ENCODE measurements at regions not wholly inside any gene's neighbourhood (a gene's known extent, or its start where the extent isn't known, plus 50 kb on each side); places are given as distances from the start of the nearest gene placed in this dataset.

- Histone ChIP-seq H3K27me3 (ENCODE audit: insufficient read depth, poor library complexity, severe bottlenecking) (no peaks in the 10 kb centered on the region), H3K4me1 (ENCODE audit: insufficient read depth, poor library complexity, severe bottlenecking) (peaks cover under 1% of the 10 kb centered on the region), H3K36me3 (ENCODE audit: low read depth) (no peaks in the 10 kb centered on the region), H3K9me3 (ENCODE audit: severe bottlenecking) (no peaks in the 10 kb centered on the region), H3K27ac (ENCODE audit: poor library complexity, severe bottlenecking) (no peak overlapping the region), H3K4me3 (ENCODE audit: severe bottlenecking) (no peak overlapping the region)
- ATAC-seq (ENCODE audit: low read depth) (no peak), DNase-seq (ENCODE audit: low spot score) (no peak)
- no peak for TF ChIP-seq CTCF (IDR thresholded peaks at IDR 0.05; ENCODE audit: poor library complexity, severe bottlenecking)
These were observed 65.5 kb upstream of the SLC45A1 start for GRCh38 chr1:8252266-8252951.

GRCh38 chr1:8251635-8252034 is 66.3 kb upstream of the SLC45A1 start:
- TF ChIP-seq CTCF (IDR thresholded peaks at IDR 0.05; ENCODE audit: poor library complexity, severe bottlenecking), result no peak
- H3K27me3 ChIP-seq (ENCODE audit: insufficient read depth, poor library complexity, severe bottlenecking), result no peaks in the 10 kb centered on the region

GRCh38 chr1:8249838-8250237 is 68.1 kb upstream of the SLC45A1 start:
- DNase-seq (ENCODE audit: low spot score) (no peak), ATAC-seq (ENCODE audit: low read depth) (no peak)
- no peak overlapping the region for H3K4me3 ChIP-seq (ENCODE audit: severe bottlenecking)
- H3K27me3 ChIP-seq (ENCODE audit: insufficient read depth, poor library complexity, severe bottlenecking), result no peaks in the 10 kb centered on the region
- H3K27ac ChIP-seq (ENCODE audit: poor library complexity, severe bottlenecking), result no peak overlapping the region
- no peak for TF ChIP-seq CTCF (IDR thresholded peaks at IDR 0.05; ENCODE audit: poor library complexity, severe bottlenecking)
- H3K36me3 ChIP-seq (ENCODE audit: low read depth), result no peaks in the 10 kb centered on the region
- H3K9me3 ChIP-seq (ENCODE audit: severe bottlenecking), result no peaks in the 10 kb centered on the region
- H3K4me1 ChIP-seq (ENCODE audit: insufficient read depth, poor library complexity, severe bottlenecking), result no peaks in the 10 kb centered on the region

More at GRCh38 chr1:8251635-8252034, 66.3 kb upstream of the SLC45A1 start:
- no peaks in the 10 kb centered on the region for H3K4me1 ChIP-seq (ENCODE audit: insufficient read depth, poor library complexity, severe bottlenecking)
- H3K27ac ChIP-seq (ENCODE audit: poor library complexity, severe bottlenecking), result no peak overlapping the region
- no peaks in the 10 kb centered on the region for H3K9me3 ChIP-seq (ENCODE audit: severe bottlenecking)
- H3K36me3 ChIP-seq (ENCODE audit: low read depth), result no peaks in the 10 kb centered on the region
- H3K4me3 ChIP-seq (ENCODE audit: severe bottlenecking), result no peak overlapping the region
- no peak for DNase-seq (ENCODE audit: low spot score)
- no peak for ATAC-seq (ENCODE audit: low read depth)

GRCh38 chr1:8247811-8248436 is 70.0 kb upstream of the SLC45A1 start:
- no peak for TF ChIP-seq CTCF (IDR thresholded peaks at IDR 0.05; ENCODE audit: poor library complexity, severe bottlenecking)
- H3K4me1 ChIP-seq (ENCODE audit: insufficient read depth, poor library complexity, severe bottlenecking), result no peaks in the 10 kb centered on the region
- no peak overlapping the region for H3K27ac ChIP-seq (ENCODE audit: poor library complexity, severe bottlenecking)
- H3K4me3 ChIP-seq (ENCODE audit: severe bottlenecking), result no peak overlapping the region
- H3K36me3 ChIP-seq (ENCODE audit: low read depth), result no peaks in the 10 kb centered on the region
- no peak for DNase-seq (ENCODE audit: low spot score)
- H3K9me3 ChIP-seq (ENCODE audit: severe bottlenecking), result no peaks in the 10 kb centered on the region
- no peak for ATAC-seq (ENCODE audit: low read depth)
- H3K27me3 ChIP-seq (ENCODE audit: insufficient read depth, poor library complexity, severe bottlenecking), result no peaks in the 10 kb centered on the region

- Histone ChIP-seq H3K27ac (ENCODE audit: poor library complexity, severe bottlenecking) (no peak overlapping the region), H3K9me3 (ENCODE audit: severe bottlenecking) (no peaks in the 10 kb centered on the region), H3K36me3 (ENCODE audit: low read depth) (no peaks in the 10 kb centered on the region), H3K4me1 (ENCODE audit: insufficient read depth, poor library complexity, severe bottlenecking) (peaks cover 2% of the 10 kb centered on the region), H3K4me3 (ENCODE audit: severe bottlenecking) (no peak overlapping the region), H3K27me3 (ENCODE audit: insufficient read depth, poor library complexity, severe bottlenecking) (no peaks in the 10 kb centered on the region)
- ATAC-seq (ENCODE audit: low read depth) (no peak), DNase-seq (ENCODE audit: low spot score) (no peak)
- TF ChIP-seq CTCF (IDR thresholded peaks at IDR 0.05; ENCODE audit: poor library complexity, severe bottlenecking), result no peak
These were observed 73.6 kb upstream of the SLC45A1 start for GRCh38 chr1:8244304-8244703.

All from RWPE2 (cell line).